Neural crest cell (in vitro differentiated cells): ENCODE measurements at regions not wholly inside any gene's neighbourhood (a gene's known extent, or its start where the extent isn't known, plus 50 kb on each side); places are given as distances from the start of the nearest gene placed in this dataset.

Experiments
- DNase-seq: peaks from one replicate; pipeline ENCODE4 v3.0.0; 2021; ENCODE audit warnings: low read depth, mixed read lengths, low spot score
- H3K27ac Mint-ChIP-seq: one replicate; pipeline ENCODE4 v1.8.0; 2021; ENCODE audit warnings: mild to moderate bottlenecking, mixed read lengths; ENCODE audit not compliant: unreplicated experiment
- H3K27me3 Mint-ChIP-seq: 2 replicates; pipeline ENCODE4 v1.8.0; 2021; ENCODE audit warnings: low read depth, mild to moderate bottlenecking, mixed read lengths
- H3K36me3 Mint-ChIP-seq: 2 replicates; pipeline ENCODE4 v1.8.0; 2021; ENCODE audit warnings: low read depth, mild to moderate bottlenecking, mixed read lengths
- H3K4me1 Mint-ChIP-seq: 2 replicates; pipeline ENCODE4 v1.8.0; 2021; ENCODE audit warnings: mixed read lengths
- H3K4me3 Mint-ChIP-seq: one replicate; pipeline ENCODE4 v1.8.0; 2021; ENCODE audit warnings: mild to moderate bottlenecking, mixed read lengths
- H3K9me3 Mint-ChIP-seq: 2 replicates; pipeline ENCODE4 v1.8.0; 2021; ENCODE audit warnings: mixed read lengths
- CTCF ChIP-seq: fragments of 200-600 bp; sonication (generic); conservative IDR thresholded peaks from 2 replicates; pipeline ENCODE4 v1.5.0; 2021; ENCODE audit warnings: antibody characterized with exemption, mild to moderate bottlenecking

- no peak for TF ChIP-seq CTCF
- Mint-ChIP-seq H3K27me3 (no peaks in the 10 kb centered on the region), H3K9me3 (no peaks in the 10 kb centered on the region), H3K27ac (no peak overlapping the region), H3K4me1 (peaks cover 29% of the 10 kb centered on the region), H3K36me3 (no peaks in the 10 kb centered on the region), H3K4me3 (no peak overlapping the region)
- DNase-seq = no peak
These were observed 80.8 kb upstream of the DRD2 start for GRCh38 chr11:113556036-113556435.

GRCh38 chr11:113555071-113555619, 79.9 kb upstream of the DRD2 start:
- no peaks in the 10 kb centered on the region for H3K36me3 Mint-ChIP-seq
- no peak for TF ChIP-seq CTCF

GRCh38 chr11:113554526-113554925, 79.3 kb upstream of the DRD2 start:
- no peaks in the 10 kb centered on the region for H3K9me3 Mint-ChIP-seq
- no peak overlapping the region for H3K4me3 Mint-ChIP-seq
- H3K27ac Mint-ChIP-seq = no peak overlapping the region

More at GRCh38 chr11:113555071-113555619, 79.9 kb upstream of the DRD2 start:
- DNase-seq = no peak
- H3K27me3 Mint-ChIP-seq = no peaks in the 10 kb centered on the region
- no peaks in the 10 kb centered on the region for H3K9me3 Mint-ChIP-seq
- no peak overlapping the region for H3K27ac Mint-ChIP-seq
- no peak overlapping the region for H3K4me3 Mint-ChIP-seq
- H3K4me1 Mint-ChIP-seq = peaks cover 21% of the 10 kb centered on the region

DNA sequence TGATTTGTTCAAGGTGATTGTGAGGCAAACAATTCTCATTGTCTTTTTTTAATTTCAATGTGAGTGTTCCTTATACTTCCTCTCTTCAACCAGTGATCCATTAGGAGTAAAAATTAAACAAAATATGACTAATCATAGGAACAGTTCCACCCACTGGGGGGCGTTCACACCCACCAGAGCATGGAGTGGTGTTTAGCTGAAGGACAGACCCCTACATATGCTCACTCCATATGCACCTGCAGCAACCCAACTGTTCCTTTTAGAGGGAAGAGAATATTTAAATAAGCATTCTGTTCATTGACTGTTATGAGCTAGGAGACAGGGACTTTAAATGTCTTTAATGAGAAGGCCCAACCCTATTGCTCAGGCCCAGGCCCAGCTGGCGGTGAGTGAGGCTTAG, 78.7 kb upstream of the DRD2 start:
- Mint-ChIP-seq H3K27ac (no peak overlapping the region), H3K9me3 (no peaks in the 10 kb centered on the region), H3K4me3 (no peak overlapping the region), H3K27me3 (no peaks in the 10 kb centered on the region), H3K4me1 (peaks cover 19% of the 10 kb centered on the region), H3K36me3 (no peaks in the 10 kb centered on the region)
- TF ChIP-seq CTCF = no peak
- no peak for DNase-seq

More at GRCh38 chr11:113554526-113554925, 79.3 kb upstream of the DRD2 start:
- TF ChIP-seq CTCF = no peak
- DNase-seq = no peak
- no peaks in the 10 kb centered on the region for H3K27me3 Mint-ChIP-seq
- no peaks in the 10 kb centered on the region for H3K36me3 Mint-ChIP-seq
- peaks cover 21% of the 10 kb centered on the region for H3K4me1 Mint-ChIP-seq

DNA sequence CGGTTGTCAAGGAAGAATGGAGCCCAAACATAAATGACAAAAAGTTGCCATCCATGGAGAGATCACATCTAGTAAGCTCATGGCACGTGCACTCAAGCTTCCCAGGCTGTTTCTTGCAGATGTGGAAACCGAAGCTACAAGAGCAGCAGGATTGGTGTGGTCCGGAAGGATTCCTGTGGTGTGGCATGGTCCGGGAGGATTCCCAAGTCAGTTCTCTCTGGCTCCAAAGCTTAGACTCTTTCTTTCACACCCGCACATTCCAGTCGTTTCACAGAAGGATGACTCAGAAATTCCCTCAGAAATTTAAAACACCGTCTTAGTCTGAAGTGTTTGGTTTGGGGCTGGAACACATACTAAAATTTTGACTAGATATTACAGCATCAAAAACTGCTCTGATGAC, 78.0 kb upstream of the DRD2 start:
- no peaks in the 10 kb centered on the region for H3K36me3 Mint-ChIP-seq
- DNase-seq = no peak
- H3K27ac Mint-ChIP-seq = no peak overlapping the region
- H3K27me3 Mint-ChIP-seq = no peaks in the 10 kb centered on the region
- H3K4me3 Mint-ChIP-seq = no peak overlapping the region
- H3K9me3 Mint-ChIP-seq = no peaks in the 10 kb centered on the region
- peaks cover 19% of the 10 kb centered on the region for H3K4me1 Mint-ChIP-seq
- no peak for TF ChIP-seq CTCF
